ENCODE measurements at regions not wholly inside any gene's neighbourhood (a gene's known extent, or its start where the extent isn't known, plus 50 kb on each side); places are given as distances from the start of the nearest gene placed in this dataset.

DNA sequence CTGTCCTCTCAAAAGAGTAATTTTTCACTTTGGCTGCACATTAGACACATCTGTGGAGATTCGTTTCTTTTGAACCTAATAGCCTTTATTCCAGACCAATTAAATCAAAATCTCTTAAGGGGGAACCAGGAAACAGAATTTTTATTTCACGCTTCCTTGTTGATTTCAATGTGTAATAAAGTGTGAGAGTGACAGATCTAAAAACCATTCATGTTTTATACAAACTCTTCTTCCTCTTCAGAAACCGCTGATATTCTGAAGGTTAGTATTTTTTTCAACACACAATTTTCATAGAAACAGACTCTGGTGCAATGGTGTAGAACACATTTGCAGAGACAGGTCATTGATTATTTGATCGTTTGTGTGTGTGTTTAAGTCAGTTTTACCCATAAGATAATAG, 1469.8 kb downstream of the EFNA5 start:
- no peak overlapping the region for H3K9ac ChIP-seq (replicated peaks; ENCODE audit: extremely low read depth, insufficient read depth, low read length)
- H3K27ac ChIP-seq (ENCODE audit: insufficient read depth, low read depth, low read length), result no peak overlapping the region
- H3K9me3 ChIP-seq (replicated peaks; ENCODE audit: control insufficient read depth, insufficient read depth, low read length), result no peaks in the 10 kb centered on the region
- FAIRE-seq (no peak), DNase-seq (ENCODE audit: low read depth, low spot score) (no peak)
- ChIA-PET CTCF (no interaction called here), POLR2A (no interaction called here)
- H3K79me2 ChIP-seq (ENCODE audit: control insufficient read depth, insufficient read depth, low read length), result no peaks in the 10 kb centered on the region
- BruUV-seq (replicated peaks), result no TSS peak
- no peak overlapping the region for H2AFZ ChIP-seq (ENCODE audit: low read depth, low read length)
- TF ChIP-seq FOS (IDR thresholded peaks at IDR 0.05; ENCODE audit: borderline replicate concordance, insufficient read depth, low read length), result no peak
- H3K4me3 ChIP-seq (replicated peaks in 1 of 3; ENCODE audit: insufficient read depth in 1 of 3, low read depth in 1 of 3, low read length in 3 of 3), result no peak overlapping the region
- no peaks in the 10 kb centered on the region for H4K20me1 ChIP-seq (replicated peaks; ENCODE audit: control insufficient read depth, extremely low read depth, insufficient read depth, low read length)
- no peak overlapping the region for H3K4me2 ChIP-seq (ENCODE audit: insufficient read depth, low read length)
- H3K27me3 ChIP-seq (ENCODE audit: control insufficient read depth in 2 of 2, insufficient read depth in 2 of 2, low read length in 2 of 2), result no peaks in the 10 kb centered on the region
- H3K36me3 ChIP-seq (ENCODE audit: control insufficient read depth in 2 of 2, extremely low read depth in 1 of 2, insufficient read depth in 2 of 2, low read length in 2 of 2), result no peaks in the 10 kb centered on the region
- no peaks in the 10 kb centered on the region for H3K4me1 ChIP-seq (ENCODE audit: control insufficient read depth, extremely low read depth, insufficient read depth, low read length)
- intact Hi-C loops (cut with micrococcal nuclease), result no loop called here
- dilution Hi-C loops (cut with MboI; ENCODE audit: extremely low pct_ligation_motif_present, low sequenced_read_pairs), result no loop called here
- H3K9me1 ChIP-seq (replicated peaks; ENCODE audit: control insufficient read depth, extremely low read depth, insufficient read depth, low read length), result no peaks in the 10 kb centered on the region

DNA sequence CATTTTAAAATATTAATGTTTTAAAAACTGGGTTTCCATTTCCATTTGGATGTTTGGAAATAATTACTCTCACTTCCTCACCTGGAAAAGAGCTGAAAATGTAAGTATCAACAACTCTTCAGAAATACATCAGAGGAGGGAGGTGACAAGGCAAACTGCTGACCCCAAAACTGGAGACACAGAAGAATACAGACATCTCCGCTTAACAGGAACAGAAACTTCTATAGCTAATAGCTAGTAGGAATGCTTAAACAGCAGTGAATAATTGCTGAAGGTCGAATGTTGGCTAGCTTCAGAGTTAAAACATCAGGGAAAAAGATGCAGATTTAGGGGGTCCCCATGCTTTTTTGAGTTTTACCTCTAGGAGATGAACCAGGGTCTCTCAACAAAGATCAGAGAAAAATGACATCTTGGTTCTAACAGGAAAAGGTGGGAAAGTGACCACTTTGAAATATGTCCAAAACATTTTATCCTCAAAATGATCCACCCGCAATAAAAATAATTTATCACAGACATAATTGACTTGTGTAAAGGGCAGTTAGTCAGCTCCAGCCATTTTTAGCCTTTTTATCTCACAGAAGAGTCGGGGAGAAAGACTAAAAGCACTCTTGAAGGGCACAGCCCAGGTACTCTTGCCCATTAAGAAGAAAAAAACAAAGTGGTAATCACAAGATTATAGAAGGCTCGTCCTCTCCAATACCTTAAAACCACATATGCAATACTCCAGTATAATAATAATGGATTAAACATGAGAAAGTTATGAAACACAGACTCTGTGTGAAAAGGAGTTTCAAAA, 1474.9 kb downstream of the EFNA5 start:
- no peak overlapping the region for H3K4me3 ChIP-seq (replicated peaks in 1 of 3; ENCODE audit: insufficient read depth in 1 of 3, low read depth in 1 of 3, low read length in 3 of 3)
- DNase-seq (ENCODE audit: low read depth, low spot score) (no peak), FAIRE-seq (no peak)
- no peaks in the 10 kb centered on the region for H3K27me3 ChIP-seq (ENCODE audit: control insufficient read depth in 2 of 2, insufficient read depth in 2 of 2, low read length in 2 of 2)
- H3K9me3 ChIP-seq (replicated peaks; ENCODE audit: control insufficient read depth, insufficient read depth, low read length), result no peaks in the 10 kb centered on the region
- H3K36me3 ChIP-seq (ENCODE audit: control insufficient read depth in 2 of 2, extremely low read depth in 1 of 2, insufficient read depth in 2 of 2, low read length in 2 of 2), result no peaks in the 10 kb centered on the region
- ChIA-PET POLR2A (no interaction called here), CTCF (no interaction called here)
- no peak for TF ChIP-seq FOS (IDR thresholded peaks at IDR 0.05; ENCODE audit: borderline replicate concordance, insufficient read depth, low read length)
- TF ChIP-seq, protein P1, sequence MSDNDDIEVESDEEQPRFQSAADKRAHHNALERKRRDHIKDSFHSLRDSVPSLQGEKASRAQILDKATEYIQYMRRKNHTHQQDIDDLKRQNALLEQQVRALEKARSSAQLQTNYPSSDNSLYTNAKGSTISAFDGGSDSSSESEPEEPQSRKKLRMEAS (IDR thresholded peaks at IDR 0.05; ENCODE audit: insufficient read depth, insufficient read length), result no peak
- TF ChIP-seq GATA2 (IDR thresholded peaks at IDR 0.05; ENCODE audit: insufficient read depth, insufficient read length, low read depth, low read length), result no peak
- no peak for TF ChIP-seq POLR2AphosphoS5 (IDR thresholded peaks at IDR 0.05; ENCODE audit: insufficient read depth, low read depth, low read length)
- intact Hi-C loops (cut with micrococcal nuclease), result no loop called here
- no TSS peak for BruUV-seq (replicated peaks)
- H3K79me2 ChIP-seq (ENCODE audit: control insufficient read depth, insufficient read depth, low read length), result no peaks in the 10 kb centered on the region
- dilution Hi-C loops (cut with MboI; ENCODE audit: extremely low pct_ligation_motif_present, low sequenced_read_pairs), result no loop called here
- no peaks in the 10 kb centered on the region for H3K9me1 ChIP-seq (replicated peaks; ENCODE audit: control insufficient read depth, extremely low read depth, insufficient read depth, low read length)
- H3K9ac ChIP-seq (replicated peaks; ENCODE audit: extremely low read depth, insufficient read depth, low read length), result no peak overlapping the region
- H2AFZ ChIP-seq (ENCODE audit: low read depth, low read length), result no peak overlapping the region
- H3K27ac ChIP-seq (ENCODE audit: insufficient read depth, low read depth, low read length), result no peak overlapping the region
- no peaks in the 10 kb centered on the region for H3K4me1 ChIP-seq (ENCODE audit: control insufficient read depth, extremely low read depth, insufficient read depth, low read length)
- H4K20me1 ChIP-seq (replicated peaks; ENCODE audit: control insufficient read depth, extremely low read depth, insufficient read depth, low read length), result no peaks in the 10 kb centered on the region
- no peak overlapping the region for H3K4me2 ChIP-seq (ENCODE audit: insufficient read depth, low read length)

All from endothelial cell of umbilical vein (primary cell).